ENCODE measurements at regions not wholly inside any gene's neighbourhood (a gene's known extent, or its start where the extent isn't known, plus 50 kb on each side); places are given as distances from the start of the nearest gene placed in this dataset.

- peaks cover 8% of the 10 kb centered on the region for H3K9me3 Mint-ChIP-seq (ENCODE audit: unreplicated experiment)
- peaks cover 3% of the 10 kb centered on the region for H3K4me1 Mint-ChIP-seq (ENCODE audit: low read depth, unreplicated experiment)
- H3K27me3 Mint-ChIP-seq (ENCODE audit: unreplicated experiment): peaks cover 3% of the 10 kb centered on the region
- TF ChIP-seq, protein P1, sequence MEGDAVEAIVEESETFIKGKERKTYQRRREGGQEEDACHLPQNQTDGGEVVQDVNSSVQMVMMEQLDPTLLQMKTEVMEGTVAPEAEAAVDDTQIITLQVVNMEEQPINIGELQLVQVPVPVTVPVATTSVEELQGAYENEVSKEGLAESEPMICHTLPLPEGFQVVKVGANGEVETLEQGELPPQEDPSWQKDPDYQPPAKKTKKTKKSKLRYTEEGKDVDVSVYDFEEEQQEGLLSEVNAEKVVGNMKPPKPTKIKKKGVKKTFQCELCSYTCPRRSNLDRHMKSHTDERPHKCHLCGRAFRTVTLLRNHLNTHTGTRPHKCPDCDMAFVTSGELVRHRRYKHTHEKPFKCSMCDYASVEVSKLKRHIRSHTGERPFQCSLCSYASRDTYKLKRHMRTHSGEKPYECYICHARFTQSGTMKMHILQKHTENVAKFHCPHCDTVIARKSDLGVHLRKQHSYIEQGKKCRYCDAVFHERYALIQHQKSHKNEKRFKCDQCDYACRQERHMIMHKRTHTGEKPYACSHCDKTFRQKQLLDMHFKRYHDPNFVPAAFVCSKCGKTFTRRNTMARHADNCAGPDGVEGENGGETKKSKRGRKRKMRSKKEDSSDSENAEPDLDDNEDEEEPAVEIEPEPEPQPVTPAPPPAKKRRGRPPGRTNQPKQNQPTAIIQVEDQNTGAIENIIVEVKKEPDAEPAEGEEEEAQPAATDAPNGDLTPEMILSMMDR (IDR thresholded peaks at IDR 0.05; ENCODE audit: partially characterized antibody, unreplicated experiment): no peak
- DNase-seq: no peak
- no peak overlapping the region for H3K4me3 Mint-ChIP-seq (ENCODE audit: unreplicated experiment)
- H3K27ac Mint-ChIP-seq (ENCODE audit: unreplicated experiment): no peak overlapping the region
- no peaks in the 10 kb centered on the region for H3K36me3 Mint-ChIP-seq (ENCODE audit: unreplicated experiment)
Measured at GRCh38 chr2:129881786-129882396, 97.6 kb upstream of the RAB6C start.

DNA sequence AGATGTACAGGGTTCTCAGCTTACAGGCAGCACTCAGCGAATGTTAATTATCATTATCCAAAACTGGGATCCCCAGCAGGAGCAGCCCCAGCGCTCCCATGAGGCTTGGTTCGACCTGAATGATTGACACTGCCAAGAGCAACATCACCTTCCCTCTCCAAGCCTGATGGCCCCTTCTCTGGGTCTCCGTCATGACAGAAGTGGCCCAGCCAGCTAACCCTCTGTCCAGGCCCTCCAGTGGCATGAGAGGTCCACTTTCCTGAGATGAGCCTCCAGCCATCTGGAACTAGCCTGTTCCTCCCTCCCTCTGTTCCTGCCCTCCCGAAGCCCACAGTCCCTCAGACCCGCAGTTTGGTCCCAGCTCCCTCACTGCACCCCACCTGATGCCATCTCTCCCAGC lies 97.0 kb upstream of the RAB6C start:
- Mint-ChIP-seq H3K36me3 (ENCODE audit: unreplicated experiment) (no peaks in the 10 kb centered on the region), H3K4me1 (ENCODE audit: low read depth, unreplicated experiment) (peaks cover 3% of the 10 kb centered on the region), H3K27ac (ENCODE audit: unreplicated experiment) (no peak overlapping the region), H3K9me3 (ENCODE audit: unreplicated experiment) (peaks cover 6% of the 10 kb centered on the region), H3K4me3 (ENCODE audit: unreplicated experiment) (no peak overlapping the region), H3K27me3 (ENCODE audit: unreplicated experiment) (peaks cover 3% of the 10 kb centered on the region)
- DNase-seq: no peak
- TF ChIP-seq, protein P1 (IDR thresholded peaks at IDR 0.05; ENCODE audit: partially characterized antibody, unreplicated experiment): no peak

GRCh38 chr2:129883121-129883520 lies 96.3 kb upstream of the RAB6C start:
- Mint-ChIP-seq H3K9me3 (ENCODE audit: unreplicated experiment) (peaks cover 9% of the 10 kb centered on the region), H3K4me3 (ENCODE audit: unreplicated experiment) (no peak overlapping the region), H3K36me3 (ENCODE audit: unreplicated experiment) (no peaks in the 10 kb centered on the region), H3K27ac (ENCODE audit: unreplicated experiment) (no peak overlapping the region), H3K4me1 (ENCODE audit: low read depth, unreplicated experiment) (peaks cover 5% of the 10 kb centered on the region), H3K27me3 (ENCODE audit: unreplicated experiment) (peaks cover 3% of the 10 kb centered on the region)
- no peak for DNase-seq
- TF ChIP-seq, protein P1 (IDR thresholded peaks at IDR 0.05; ENCODE audit: partially characterized antibody, unreplicated experiment): no peak

DNA sequence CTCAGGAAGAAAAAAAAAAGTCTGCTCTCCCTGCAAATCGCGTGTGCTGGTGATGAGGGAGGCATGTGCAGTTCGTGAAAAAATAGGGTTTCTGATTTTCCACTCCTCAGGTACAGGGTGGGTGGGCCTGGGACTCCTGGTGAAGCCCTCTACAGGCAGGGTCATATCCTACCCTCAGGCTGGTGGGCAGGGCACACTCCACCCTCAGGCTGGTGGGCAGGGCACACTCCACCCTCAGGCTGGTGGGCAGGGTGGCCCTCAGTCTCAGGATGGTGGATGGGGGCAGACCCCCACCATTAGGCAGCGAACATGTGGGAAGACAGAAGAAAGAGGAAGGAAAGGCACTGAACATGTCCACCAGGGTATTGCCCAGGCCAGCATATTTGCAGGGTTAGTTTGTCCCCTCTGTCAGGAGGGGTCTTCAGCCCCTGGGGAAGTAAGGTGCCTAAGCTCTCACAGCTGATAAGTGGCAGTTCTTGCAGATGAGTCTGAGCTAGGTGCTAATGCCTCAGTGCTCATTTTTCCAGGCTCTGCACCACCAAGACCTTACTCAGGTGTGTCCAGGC lies 95.2 kb upstream of the RAB6C start:
- no peak for DNase-seq
- Mint-ChIP-seq H3K27me3 (ENCODE audit: unreplicated experiment) (peaks cover 5% of the 10 kb centered on the region), H3K4me3 (ENCODE audit: unreplicated experiment) (no peak overlapping the region), H3K9me3 (ENCODE audit: unreplicated experiment) (peaks cover 9% of the 10 kb centered on the region), H3K27ac (ENCODE audit: unreplicated experiment) (no peak overlapping the region), H3K36me3 (ENCODE audit: unreplicated experiment) (peaks cover 6% of the 10 kb centered on the region), H3K4me1 (ENCODE audit: low read depth, unreplicated experiment) (peaks cover 11% of the 10 kb centered on the region)
- TF ChIP-seq, protein P1 (IDR thresholded peaks at IDR 0.05; ENCODE audit: partially characterized antibody, unreplicated experiment): no peak

DNA sequence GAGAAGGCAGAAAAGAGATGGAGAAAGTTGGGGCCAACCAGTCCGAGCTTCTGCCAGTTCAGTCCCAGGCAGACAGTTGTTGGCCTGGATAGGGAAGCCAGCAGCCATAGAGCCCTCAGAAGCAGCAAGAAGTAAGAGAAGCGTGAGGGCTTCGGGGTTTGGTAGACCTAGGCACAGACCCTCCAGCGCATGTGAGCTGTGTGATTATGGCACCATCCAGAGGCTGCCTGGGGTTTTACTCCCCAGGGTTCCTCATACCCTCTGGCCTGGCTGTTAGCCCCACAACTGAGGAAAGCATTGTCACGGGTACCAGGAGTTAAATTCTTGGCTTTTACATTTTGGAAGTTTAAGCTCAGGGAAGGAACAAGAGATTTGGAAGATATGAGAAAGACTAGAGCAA lies 93.7 kb upstream of the RAB6C start:
- TF ChIP-seq, protein P1 (IDR thresholded peaks at IDR 0.05; ENCODE audit: partially characterized antibody, unreplicated experiment): no peak
- Mint-ChIP-seq H3K4me1 (ENCODE audit: low read depth, unreplicated experiment) (peaks cover 11% of the 10 kb centered on the region), H3K4me3 (ENCODE audit: unreplicated experiment) (no peak overlapping the region), H3K36me3 (ENCODE audit: unreplicated experiment) (peaks cover 6% of the 10 kb centered on the region), H3K9me3 (ENCODE audit: unreplicated experiment) (peaks cover 7% of the 10 kb centered on the region), H3K27ac (ENCODE audit: unreplicated experiment) (no peak overlapping the region), H3K27me3 (ENCODE audit: unreplicated experiment) (peaks cover 8% of the 10 kb centered on the region)
- peak; percentile 45 for DNase-seq

All from glutamatergic neuron (in vitro differentiated cells).